Colonic mucosa (tissue), 4 donors: ENCODE measurements at regions not wholly inside any gene's neighbourhood (a gene's known extent, or its start where the extent isn't known, plus 50 kb on each side); places are given as distances from the start of the nearest gene placed in this dataset.

Experiments used
- DNase-seq: peaks from one replicate; pipeline ENCODE4 v3.0.0-alpha.2; 2020
- H3K27ac ChIP-seq: fragments of 200-600 bp; one replicate; pipeline ENCODE4 v1.8.0; 2021
- H3K27me3 ChIP-seq: fragments of 200-600 bp; one replicate; pipeline ENCODE4 v1.8.0; 2021
- H3K36me3 ChIP-seq: fragments of 200-600 bp; one replicate; pipeline ENCODE4 v1.8.0; 2021
- H3K4me1 ChIP-seq: fragments of 200-600 bp; one replicate; pipeline ENCODE4 v1.8.0; 2021; ENCODE audit warnings: mild to moderate bottlenecking
- H3K4me3 ChIP-seq: fragments of 200-600 bp; one replicate; pipeline ENCODE4 v1.8.0; 2021
- H3K9ac ChIP-seq, 2 donors: one replicate each; pipeline ENCODE4 v1.7.0; 2013; ENCODE audit warnings: control low read depth in 2 of 2, low read depth in 2 of 2, low read length in 2 of 2
- H3K9me3 ChIP-seq: fragments of 200-600 bp; one replicate; pipeline ENCODE4 v1.8.0; 2021
- CTCF ChIP-seq: fragments of 200-600 bp; IDR thresholded peaks from one replicate; pipeline ENCODE4 v1.8.0; 2022; ENCODE audit warnings: antibody characterized with exemption, mild to moderate bottlenecking
- intact Hi-C: fragments of 100-400 bp; cut with DNase I; formaldehyde crosslinking; loops from one replicate; pipeline ENCODE4 v1.14.1; 2022
- donor health status: healthy.
- donor health status: DM: no; HTN: no; CAD: no.
- donor health status: DM: no; HTN: no; CAD: no.

- no peaks in the 10 kb centered on the region for H3K4me1 ChIP-seq
- DNase-seq, result no peak
These were observed 668.9 kb downstream of the AACS start for GRCh38 chr12:125734137-125734536.

GRCh38 chr12:125738211-125738610, 673.0 kb downstream of the AACS start:
- no peak for TF ChIP-seq CTCF
- H3K27me3 ChIP-seq, result no peaks in the 10 kb centered on the region
- intact Hi-C loops, result no loop called here
- H3K4me3 ChIP-seq, result no peak overlapping the region
- no peak overlapping the region for H3K9ac ChIP-seq
- H3K4me1 ChIP-seq, result no peaks in the 10 kb centered on the region
- no peaks in the 10 kb centered on the region for H3K36me3 ChIP-seq
- no peak overlapping the region for H3K27ac ChIP-seq
- H3K9me3 ChIP-seq, result no peaks in the 10 kb centered on the region
- no peak for DNase-seq

More at GRCh38 chr12:125734137-125734536, 668.9 kb downstream of the AACS start:
- intact Hi-C loops, result no loop called here
- Histone ChIP-seq H3K9me3 (no peaks in the 10 kb centered on the region), H3K27me3 (no peaks in the 10 kb centered on the region), H3K36me3 (no peaks in the 10 kb centered on the region), H3K27ac (no peak overlapping the region), H3K4me3 (no peak overlapping the region), H3K9ac (no peak overlapping the region)
- no peak for TF ChIP-seq CTCF

GRCh38 chr12:125742413-125742812, 677.2 kb downstream of the AACS start:
- DNase-seq, result no peak
- no peaks in the 10 kb centered on the region for H3K9me3 ChIP-seq
- H3K9ac ChIP-seq, result no peak overlapping the region
- intact Hi-C loops, result no loop called here
- no peaks in the 10 kb centered on the region for H3K4me1 ChIP-seq
- no peaks in the 10 kb centered on the region for H3K36me3 ChIP-seq
- no peak for TF ChIP-seq CTCF
- H3K27ac ChIP-seq, result no peak overlapping the region
- no peaks in the 10 kb centered on the region for H3K27me3 ChIP-seq
- H3K4me3 ChIP-seq, result no peak overlapping the region

GRCh38 chr12:125744201-125744600, 679.0 kb downstream of the AACS start:
- intact Hi-C loops, result no loop called here
- Histone ChIP-seq H3K9me3 (no peaks in the 10 kb centered on the region), H3K4me1 (no peaks in the 10 kb centered on the region), H3K36me3 (no peaks in the 10 kb centered on the region), H3K27me3 (no peaks in the 10 kb centered on the region), H3K27ac (no peak overlapping the region), H3K4me3 (no peak overlapping the region), H3K9ac (no peak overlapping the region)
- no peak for DNase-seq
- no peak for TF ChIP-seq CTCF

- TF ChIP-seq CTCF, result no peak
- Histone ChIP-seq H3K9me3 (no peaks in the 10 kb centered on the region), H3K9ac (no peak overlapping the region), H3K27me3 (no peaks in the 10 kb centered on the region), H3K36me3 (no peaks in the 10 kb centered on the region), H3K27ac (no peak overlapping the region), H3K4me1 (no peaks in the 10 kb centered on the region), H3K4me3 (no peak overlapping the region)
- no peak for DNase-seq
- intact Hi-C loops, result no loop called here
These were observed 690.3 kb downstream of the AACS start for GRCh38 chr12:125755512-125755911.

GRCh38 chr12:125766091-125766490, 700.9 kb downstream of the AACS start:
- Histone ChIP-seq H3K9me3 (no peaks in the 10 kb centered on the region), H3K9ac (no peak overlapping the region), H3K36me3 (no peaks in the 10 kb centered on the region), H3K4me3 (no peak overlapping the region), H3K27me3 (no peaks in the 10 kb centered on the region), H3K4me1 (no peaks in the 10 kb centered on the region), H3K27ac (no peak overlapping the region)
- intact Hi-C loops, result no loop called here
- TF ChIP-seq CTCF, result no peak
- no peak for DNase-seq
